IMR-90 (cell line): ENCODE measurements at regions not wholly inside any gene's neighbourhood (a gene's known extent, or its start where the extent isn't known, plus 50 kb on each side); places are given as distances from the start of the nearest gene placed in this dataset.

Experiments
- ATAC-seq: fragments of 200-7000 bp; cut with Tn5 transposase; 2 replicates; pipeline ENCODE4 v1.9.1; 2020; ENCODE audit warnings: low read depth, mild to moderate bottlenecking, moderate library complexity
- BruUV-seq: library from RNA; stranded (reverse); fragments of 400-500 nt; replicated peaks from 2 replicates; lab custom pipeline; 2021; lab: Mats Ljungman, UMichigan
- CTCF ChIA-PET: fragments of 300-600 bp; formaldehyde crosslinking; extraction: SDS; loops from one replicate; lab custom pipeline; 2021; ENCODE audit warnings: antibody characterized with exemption; lab: Yijun Ruan, JAX
- POLR2A ChIA-PET: fragments of 300-600 bp; sonication (Branson Sonifier 250); formaldehyde crosslinking; loops from one replicate; lab custom pipeline; 2022; ENCODE audit warnings: antibody characterized with exemption; ENCODE audit not compliant: unreplicated experiment; lab: Charles Lee
- DNase-seq: peaks from one replicate; pipeline ENCODE4 v3.0.0; 2013
- H2AFZ ChIP-seq: replicated peaks from 2 replicates; pipeline ENCODE3; 2013; ENCODE audit warnings: low read length, mild to moderate bottlenecking; ENCODE audit not compliant: poor library complexity
- H2AK5ac ChIP-seq: 2 replicates; pipeline ENCODE4 v1.6.1; 2013; ENCODE audit warnings: low read depth, low read length, inconsistent platforms
- H2AK9ac ChIP-seq: replicated peaks from 2 replicates; pipeline ENCODE3; 2013; ENCODE audit warnings: mild to moderate bottlenecking, low read depth, low read length, moderate library complexity; ENCODE audit not compliant: poor library complexity
- H2BK120ac ChIP-seq: 2 replicates; pipeline ENCODE4 v1.6.1; 2013; ENCODE audit warnings: low read depth, low read length, inconsistent platforms
- H2BK15ac ChIP-seq: 3 replicates; pipeline ENCODE4 v1.6.1; 2013; ENCODE audit warnings: low read depth, low read length, inconsistent platforms
- H2BK20ac ChIP-seq: 2 replicates; pipeline ENCODE4 v1.6.1; 2013; ENCODE audit warnings: low read depth, mild to moderate bottlenecking, inconsistent platforms, low read length, moderate library complexity
- H2BK5ac ChIP-seq: 2 replicates; pipeline ENCODE4 v1.6.1; 2013; ENCODE audit warnings: mild to moderate bottlenecking, low read depth, low read length, inconsistent platforms; ENCODE audit not compliant: poor library complexity, severe bottlenecking
- H3K14ac ChIP-seq: replicated peaks from 2 replicates; pipeline ENCODE4 v1.6.1; 2013; ENCODE audit warnings: low read depth, low read length, inconsistent platforms
- H3K18ac ChIP-seq: 2 replicates; pipeline ENCODE4 v1.6.1; 2013; ENCODE audit warnings: low read depth, low read length, control low read depth
- H3K23ac ChIP-seq: 2 replicates; pipeline ENCODE4 v1.6.1; 2013; ENCODE audit warnings: low read depth, low read length, inconsistent platforms
- H3K27ac ChIP-seq: 2 replicates; pipeline ENCODE4 v1.5.1; 2013; ENCODE audit warnings: mild to moderate bottlenecking, control low read depth, low read length; ENCODE audit not compliant: insufficient read depth
- H3K27me3 ChIP-seq: 2 replicates; pipeline ENCODE4 v1.6.1; 2013; ENCODE audit warnings: low read length; ENCODE audit not compliant: control insufficient read depth, insufficient read depth
- H3K36me3 ChIP-seq: 2 replicates; pipeline ENCODE4 v1.6.1; 2013; ENCODE audit warnings: low read length, mixed read lengths; ENCODE audit not compliant: control insufficient read depth, insufficient read depth
- H3K4ac ChIP-seq: 2 replicates; pipeline ENCODE4 v1.6.1; 2013; ENCODE audit warnings: low read depth, low read length, inconsistent platforms
- H3K4me1 ChIP-seq: 2 replicates; pipeline ENCODE4 v1.6.1; 2013; ENCODE audit warnings: low read length, mixed read lengths; ENCODE audit not compliant: control insufficient read depth, insufficient read depth
- H3K4me2 ChIP-seq: 2 replicates; pipeline ENCODE4 v1.6.1; 2013; ENCODE audit warnings: low read depth, mild to moderate bottlenecking, control low read depth, low read length, moderate library complexity
- H3K4me3 ChIP-seq: 2 replicates; pipeline ENCODE4 v1.5.1; 2013; ENCODE audit warnings: low read depth, mild to moderate bottlenecking, control low read depth, low read length, moderate library complexity; ENCODE audit not compliant: insufficient read depth
- H3K56ac ChIP-seq: 2 replicates; pipeline ENCODE4 v1.6.1; 2013; ENCODE audit warnings: low read length, inconsistent platforms; ENCODE audit not compliant: insufficient read depth; ENCODE audit errors: extremely low read depth
- H3K79me1 ChIP-seq, 2 experiments: 2 replicates each; pipeline ENCODE4 v1.6.1; 2013; ENCODE audit warnings: low read length in 2 of 2, inconsistent platforms in 1 of 2, low read depth in 1 of 2
- H3K9ac ChIP-seq: 2 replicates; pipeline ENCODE4 v1.6.1; 2013; ENCODE audit warnings: low read depth, low read length, control low read depth
- H3K9me1 ChIP-seq: 2 replicates; pipeline ENCODE4 v1.6.1; 2013; ENCODE audit warnings: low read length, inconsistent platforms; ENCODE audit not compliant: insufficient read depth
- H3K9me3 ChIP-seq: 2 replicates; pipeline ENCODE4 v1.6.1; 2013; ENCODE audit warnings: low read length; ENCODE audit not compliant: control insufficient read depth, insufficient read depth
- H4K20me1 ChIP-seq: 2 replicates; pipeline ENCODE4 v1.6.1; 2013; ENCODE audit warnings: low read length, inconsistent platforms; ENCODE audit not compliant: insufficient read depth
- H4K5ac ChIP-seq: 2 replicates; pipeline ENCODE4 v1.6.1; 2013; ENCODE audit warnings: mild to moderate bottlenecking, low read depth, low read length, control low read depth
- H4K8ac ChIP-seq, 2 experiments: 2 replicates each; pipeline ENCODE4 v1.6.1; 2013; ENCODE audit warnings: low read depth in 2 of 2, low read length in 2 of 2, control low read depth in 1 of 2, inconsistent platforms in 1 of 2
- H4K91ac ChIP-seq: 2 replicates; pipeline ENCODE4 v1.6.1; 2013; ENCODE audit warnings: low read depth, low read length, inconsistent platforms; ENCODE audit not compliant: insufficient read depth
- BHLHE40 ChIP-seq: fragments of 150-350 bp; IDR thresholded peaks from 2 replicates; pipeline ENCODE4 v1.6.1; 2016; ENCODE audit warnings: mild to moderate bottlenecking, low read depth, low read length
- CEBPB ChIP-seq: IDR thresholded peaks from 2 replicates; pipeline ENCODE4 v1.6.1; 2012; ENCODE audit warnings: low read depth, low read length, improper control_type of control experiment
- CHD1 ChIP-seq: IDR thresholded peaks from 2 replicates; pipeline ENCODE4 v1.6.1; 2012; ENCODE audit warnings: low read depth, low read length, improper control_type of control experiment
- ELK1 ChIP-seq: fragments of 150-350 bp; IDR thresholded peaks from 2 replicates; pipeline ENCODE4 v1.6.1; 2016; ENCODE audit warnings: low read depth, mild to moderate bottlenecking, low read length, moderate library complexity, borderline replicate concordance
- FOS ChIP-seq: fragments of 150-350 bp; IDR thresholded peaks from 2 replicates; pipeline ENCODE4 v1.6.1; 2016; ENCODE audit warnings: low read depth, low read length
- MAFK ChIP-seq: IDR thresholded peaks from 2 replicates; pipeline ENCODE4 v1.6.1; 2012; ENCODE audit warnings: low read depth, low read length, improper control_type of control experiment
- MAZ ChIP-seq: IDR thresholded peaks from 2 replicates; pipeline ENCODE4 v1.6.1; 2012; ENCODE audit warnings: low read depth, mild to moderate bottlenecking, low read length, improper control_type of control experiment, moderate library complexity, borderline replicate concordance
- MXI1 ChIP-seq: IDR thresholded peaks from 2 replicates; pipeline ENCODE4 v1.6.1; 2012; ENCODE audit warnings: low read depth, mild to moderate bottlenecking, low read length, moderate library complexity, borderline replicate concordance
- NFE2L2 ChIP-seq: fragments of 150-350 bp; IDR thresholded peaks from 2 replicates; pipeline ENCODE4 v1.6.1; 2016; ENCODE audit warnings: low read depth, mild to moderate bottlenecking, low read length
- POLR2A ChIP-seq: IDR thresholded peaks from 2 replicates; pipeline ENCODE4 v1.6.1; 2012; ENCODE audit warnings: mild to moderate bottlenecking, low read depth, low read length
- RAD21 ChIP-seq: IDR thresholded peaks from 2 replicates; pipeline ENCODE4 v1.6.1; 2012; ENCODE audit warnings: low read length, improper control_type of control experiment
- RCOR1 ChIP-seq: IDR thresholded peaks from 2 replicates; pipeline ENCODE4 v1.6.1; 2012; ENCODE audit warnings: mild to moderate bottlenecking, low read length, improper control_type of control experiment; ENCODE audit not compliant: insufficient replicate concordance
- RFX5 ChIP-seq: IDR thresholded peaks from 2 replicates; pipeline ENCODE4 v1.8.0; 2012; ENCODE audit warnings: low read depth, mild to moderate bottlenecking, low read length, moderate library complexity
- SMC3 ChIP-seq: fragments of 150-350 bp; IDR thresholded peaks from 2 replicates; pipeline ENCODE4 v1.6.1; 2016; ENCODE audit warnings: low read depth, mild to moderate bottlenecking, antibody characterized with exemption, low read length, moderate library complexity
- USF2 ChIP-seq: fragments of 150-350 bp; IDR thresholded peaks from 2 replicates; pipeline ENCODE4 v1.6.1; 2017; ENCODE audit warnings: mild to moderate bottlenecking, antibody characterized with exemption, low read length, low read depth
- WGBS, 2 experiments: methylation state at CpG; one replicate each; pipeline versions ENCODE4 v1.1.5 to v1.1.7; 2013; ENCODE audit warnings: missing lambda C conversion rate in 2 of 2; ENCODE audit not compliant: insufficient read length in 1 of 2; ENCODE audit errors: extremely low coverage in 2 of 2; 5-methylcytosine and 5-hydroxymethylcytosine counted together
- dilution Hi-C: fragments of 300-500 bp; cut with HindIII; formaldehyde crosslinking; loops from one replicate; pipeline ENCODE4 v1.14.3; 2018; ENCODE audit warnings: low sequenced_read_pairs; ENCODE audit not compliant: unreplicated experiment
- in situ Hi-C: fragments of 300-500 bp; cut with MboI; formaldehyde crosslinking; loops from 3 replicates; pipeline ENCODE4 v1.14.3; 2019; ENCODE audit warnings: low sequenced_read_pairs, inconsistent platforms, mixed read lengths
- intact Hi-C: fragments of 100-400 bp; cut with micrococcal nuclease; formaldehyde crosslinking; loops from 2 replicates; pipeline ENCODE4 v1.10.0; 2022
- TF ChIP-seq, protein P1 (sequence below): conservative IDR thresholded peaks from 2 replicates; pipeline ENCODE4 v1.5.1; 2012; ENCODE audit warnings: mild to moderate bottlenecking, low read depth, low read length, improper control_type of control experiment

- H3K79me1 ChIP-seq = no peaks in the 10 kb centered on the region
- no peak overlapping the region for H4K8ac ChIP-seq
- ChIA-PET POLR2A (no interaction called here), CTCF (no interaction called here)
- DNase-seq = no peak
- no peaks in the 10 kb centered on the region for H3K36me3 ChIP-seq
- no peak overlapping the region; the same call in 1 of the 2 replicates for H2BK120ac ChIP-seq
- H2AFZ ChIP-seq = no peak overlapping the region
- no peak overlapping the region for H2BK20ac ChIP-seq
- no peaks in the 10 kb centered on the region for H3K9me1 ChIP-seq
- intact Hi-C loops = no loop called here
- TF ChIP-seq POLR2A (no peak), USF2 (no peak), SMC3 (no peak), CHD1 (no peak), RCOR1 (no peak), CEBPB (no peak), MAFK (no peak), NFE2L2 (no peak), FOS (no peak), BHLHE40 (no peak), RAD21 (no peak), ELK1 (no peak), MXI1 (no peak), RFX5 (no peak), MAZ (no peak)
- TF ChIP-seq, protein P1, sequence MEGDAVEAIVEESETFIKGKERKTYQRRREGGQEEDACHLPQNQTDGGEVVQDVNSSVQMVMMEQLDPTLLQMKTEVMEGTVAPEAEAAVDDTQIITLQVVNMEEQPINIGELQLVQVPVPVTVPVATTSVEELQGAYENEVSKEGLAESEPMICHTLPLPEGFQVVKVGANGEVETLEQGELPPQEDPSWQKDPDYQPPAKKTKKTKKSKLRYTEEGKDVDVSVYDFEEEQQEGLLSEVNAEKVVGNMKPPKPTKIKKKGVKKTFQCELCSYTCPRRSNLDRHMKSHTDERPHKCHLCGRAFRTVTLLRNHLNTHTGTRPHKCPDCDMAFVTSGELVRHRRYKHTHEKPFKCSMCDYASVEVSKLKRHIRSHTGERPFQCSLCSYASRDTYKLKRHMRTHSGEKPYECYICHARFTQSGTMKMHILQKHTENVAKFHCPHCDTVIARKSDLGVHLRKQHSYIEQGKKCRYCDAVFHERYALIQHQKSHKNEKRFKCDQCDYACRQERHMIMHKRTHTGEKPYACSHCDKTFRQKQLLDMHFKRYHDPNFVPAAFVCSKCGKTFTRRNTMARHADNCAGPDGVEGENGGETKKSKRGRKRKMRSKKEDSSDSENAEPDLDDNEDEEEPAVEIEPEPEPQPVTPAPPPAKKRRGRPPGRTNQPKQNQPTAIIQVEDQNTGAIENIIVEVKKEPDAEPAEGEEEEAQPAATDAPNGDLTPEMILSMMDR = no peak
- no peak overlapping the region for H3K9ac ChIP-seq
- H4K91ac ChIP-seq = no peak overlapping the region
- in situ Hi-C loops = no loop called here
- H3K27me3 ChIP-seq = no peaks in the 10 kb centered on the region
- no peak overlapping the region for H3K56ac ChIP-seq
- H3K4me2 ChIP-seq = no peak overlapping the region
- no peak overlapping the region for H3K4me3 ChIP-seq
- no peak overlapping the region for H2BK15ac ChIP-seq
- no peaks in the 10 kb centered on the region for H3K9me3 ChIP-seq
- H2BK5ac ChIP-seq = no peak overlapping the region
- ATAC-seq = no peak
- H3K4me1 ChIP-seq = peaks cover 9% of the 10 kb centered on the region
- H2AK5ac ChIP-seq = peak overlapping the region; percentile 67
- H3K23ac ChIP-seq = no peak overlapping the region
- H4K5ac ChIP-seq = no peak overlapping the region
- dilution Hi-C loops = no loop called here
- H3K14ac ChIP-seq = no peak overlapping the region
- no peak overlapping the region for H3K27ac ChIP-seq
- 92% methylated on average over 12 of the region's 15 CpGs; no CpG with 5 or more reads in 1 of the 2 experiments for WGBS, 2 experiments
- no peaks in the 10 kb centered on the region for H4K20me1 ChIP-seq
- no TSS peak for BruUV-seq
- H3K18ac ChIP-seq = no peak overlapping the region
- peak overlapping the region; percentile 39; the same call in 1 of the 2 replicates for H3K4ac ChIP-seq
- H2AK9ac ChIP-seq = no peak overlapping the region
These were observed 294.7 kb downstream of the IRF8 start for GRCh38 chr16:86193528-86194193.
